ENCODE measurements at regions not wholly inside any gene's neighbourhood (a gene's known extent, or its start where the extent isn't known, plus 50 kb on each side); places are given as distances from the start of the nearest gene placed in this dataset.
"Not testable (repeated sequence)": the region's sequence is repeated elsewhere in the genome, so short reads cannot be mapped to it uniquely, and the experiment has no call there.

DNA sequence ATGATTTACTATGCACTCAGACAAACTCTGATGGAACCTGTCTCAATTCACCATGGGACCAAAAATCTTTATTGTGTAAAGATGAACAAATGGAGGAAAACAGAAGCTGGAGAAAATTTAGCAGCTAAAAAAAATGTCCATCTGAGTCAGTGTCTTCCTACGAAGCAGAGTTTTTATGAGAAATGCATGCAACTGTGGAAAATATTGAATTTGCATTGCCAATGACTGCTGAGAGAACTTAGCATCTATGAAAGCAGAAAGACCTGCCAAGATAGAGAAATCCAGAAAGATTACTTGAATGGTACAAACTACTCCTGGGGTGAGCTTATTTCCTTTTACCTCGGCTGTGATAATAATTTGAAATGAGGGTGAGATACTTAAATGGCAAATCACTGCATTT, 289.7 kb upstream of the GCFC2 start:
- intact Hi-C loops (cut with micrococcal nuclease; ENCODE audit: unreplicated experiment): no loop called here
- no peak overlapping the region for H3K4me3 Mint-ChIP-seq (ENCODE audit: low read depth, unreplicated experiment)
- no peak overlapping the region for H3K27ac Mint-ChIP-seq (ENCODE audit: unreplicated experiment)
- BruUV-seq (replicated peaks): no TSS peak
- no peak for DNase-seq
- no peaks in the 10 kb centered on the region for H3K4me1 Mint-ChIP-seq (ENCODE audit: low read depth, unreplicated experiment)
- CTCF ChIA-PET: no interaction called here
- H3K9me3 Mint-ChIP-seq (ENCODE audit: low read depth, unreplicated experiment): peaks cover 10% of the 10 kb centered on the region
- H3K36me3 Mint-ChIP-seq (ENCODE audit: insufficient read depth, unreplicated experiment): no peaks in the 10 kb centered on the region
- H3K27me3 Mint-ChIP-seq (ENCODE audit: unreplicated experiment): no peaks in the 10 kb centered on the region
- TF ChIP-seq, protein P1, sequence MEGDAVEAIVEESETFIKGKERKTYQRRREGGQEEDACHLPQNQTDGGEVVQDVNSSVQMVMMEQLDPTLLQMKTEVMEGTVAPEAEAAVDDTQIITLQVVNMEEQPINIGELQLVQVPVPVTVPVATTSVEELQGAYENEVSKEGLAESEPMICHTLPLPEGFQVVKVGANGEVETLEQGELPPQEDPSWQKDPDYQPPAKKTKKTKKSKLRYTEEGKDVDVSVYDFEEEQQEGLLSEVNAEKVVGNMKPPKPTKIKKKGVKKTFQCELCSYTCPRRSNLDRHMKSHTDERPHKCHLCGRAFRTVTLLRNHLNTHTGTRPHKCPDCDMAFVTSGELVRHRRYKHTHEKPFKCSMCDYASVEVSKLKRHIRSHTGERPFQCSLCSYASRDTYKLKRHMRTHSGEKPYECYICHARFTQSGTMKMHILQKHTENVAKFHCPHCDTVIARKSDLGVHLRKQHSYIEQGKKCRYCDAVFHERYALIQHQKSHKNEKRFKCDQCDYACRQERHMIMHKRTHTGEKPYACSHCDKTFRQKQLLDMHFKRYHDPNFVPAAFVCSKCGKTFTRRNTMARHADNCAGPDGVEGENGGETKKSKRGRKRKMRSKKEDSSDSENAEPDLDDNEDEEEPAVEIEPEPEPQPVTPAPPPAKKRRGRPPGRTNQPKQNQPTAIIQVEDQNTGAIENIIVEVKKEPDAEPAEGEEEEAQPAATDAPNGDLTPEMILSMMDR (IDR thresholded peaks at IDR 0.05; ENCODE audit: unreplicated experiment): no peak

DNA sequence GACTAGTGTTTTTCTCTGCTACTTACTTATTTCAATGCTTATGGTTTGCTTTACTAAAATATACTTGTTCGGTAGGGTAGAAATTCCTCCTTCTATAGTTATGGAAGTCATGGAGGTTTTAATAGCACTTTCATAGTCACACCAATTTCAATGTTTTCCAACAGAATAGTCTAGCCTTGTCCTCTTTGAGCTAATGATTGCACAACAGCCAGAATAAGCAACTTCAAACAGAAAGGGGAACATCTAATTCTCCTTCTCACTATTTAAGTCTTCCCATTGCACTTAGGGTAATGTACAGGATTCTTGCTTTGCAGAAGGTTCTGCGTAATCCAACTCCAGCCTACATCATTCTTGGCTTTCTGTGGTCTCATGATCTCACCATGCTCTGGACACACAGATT, 287.7 kb upstream of the GCFC2 start:
- no TSS peak for BruUV-seq (replicated peaks)
- no peaks in the 10 kb centered on the region for H3K4me1 Mint-ChIP-seq (ENCODE audit: low read depth, unreplicated experiment)
- no peaks in the 10 kb centered on the region for H3K36me3 Mint-ChIP-seq (ENCODE audit: insufficient read depth, unreplicated experiment)
- CTCF ChIA-PET: no interaction called here
- TF ChIP-seq, protein P1 (IDR thresholded peaks at IDR 0.05; ENCODE audit: unreplicated experiment): no peak
- no peak for DNase-seq
- intact Hi-C loops (cut with micrococcal nuclease; ENCODE audit: unreplicated experiment): no loop called here
- H3K27ac Mint-ChIP-seq (ENCODE audit: unreplicated experiment): no peak overlapping the region
- H3K27me3 Mint-ChIP-seq (ENCODE audit: unreplicated experiment): no peaks in the 10 kb centered on the region
- H3K4me3 Mint-ChIP-seq (ENCODE audit: low read depth, unreplicated experiment): no peak overlapping the region
- H3K9me3 Mint-ChIP-seq (ENCODE audit: low read depth, unreplicated experiment): peaks cover 14% of the 10 kb centered on the region

DNA sequence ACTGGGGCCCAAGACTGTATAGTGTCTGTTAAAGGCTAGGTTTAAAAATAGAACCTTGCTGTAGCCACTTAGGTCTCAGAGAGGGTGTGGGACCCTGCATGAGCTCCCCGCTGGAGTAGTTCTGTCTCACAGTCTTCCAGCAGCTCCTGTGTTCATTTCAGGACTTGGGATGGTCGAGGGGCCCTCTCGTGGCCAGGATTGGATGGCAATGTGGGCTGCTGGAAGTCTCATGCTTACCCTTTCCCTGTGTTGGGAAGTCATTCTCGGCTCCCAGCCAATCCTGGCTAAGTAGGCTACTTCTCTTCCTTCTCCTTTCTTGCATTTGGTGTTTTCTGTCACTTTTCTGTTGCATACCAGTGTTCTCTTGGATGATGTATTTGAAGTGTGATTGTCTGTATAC, 284.0 kb upstream of the GCFC2 start:
- DNase-seq: no peak
- Mint-ChIP-seq H3K4me1 (ENCODE audit: low read depth, unreplicated experiment) (no peaks in the 10 kb centered on the region), H3K27me3 (ENCODE audit: unreplicated experiment) (no peaks in the 10 kb centered on the region), H3K4me3 (ENCODE audit: low read depth, unreplicated experiment) (no peak overlapping the region), H3K36me3 (ENCODE audit: insufficient read depth, unreplicated experiment) (no peaks in the 10 kb centered on the region), H3K9me3 (ENCODE audit: low read depth, unreplicated experiment) (peaks cover 13% of the 10 kb centered on the region), H3K27ac (ENCODE audit: unreplicated experiment) (no peak overlapping the region)
- BruUV-seq (replicated peaks): no TSS peak
- intact Hi-C loops (cut with micrococcal nuclease; ENCODE audit: unreplicated experiment): no loop called here
- TF ChIP-seq, protein P1 (IDR thresholded peaks at IDR 0.05; ENCODE audit: unreplicated experiment): no peak
- CTCF ChIA-PET: no interaction called here

DNA sequence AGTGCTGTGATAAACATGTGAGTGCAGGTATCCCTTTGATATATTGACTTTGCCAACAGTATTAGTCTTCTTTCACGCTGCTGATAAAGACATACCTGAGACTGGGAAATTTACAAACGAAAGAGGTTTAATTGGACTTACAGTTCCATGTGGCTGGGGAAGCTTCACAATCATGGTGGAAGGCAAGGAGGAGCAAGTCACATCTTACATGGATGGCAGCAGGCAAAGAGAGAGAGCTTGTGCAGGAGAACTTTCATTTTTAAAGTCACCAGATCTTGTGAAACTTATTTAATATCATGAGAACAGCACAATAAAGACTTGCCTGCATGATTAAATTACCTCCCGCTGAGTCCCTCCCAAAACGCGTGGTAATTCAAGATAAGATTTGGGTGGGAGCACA, 277.9 kb upstream of the GCFC2 start:
- H3K27me3 Mint-ChIP-seq (ENCODE audit: unreplicated experiment): not testable (repeated sequence)

DNA sequence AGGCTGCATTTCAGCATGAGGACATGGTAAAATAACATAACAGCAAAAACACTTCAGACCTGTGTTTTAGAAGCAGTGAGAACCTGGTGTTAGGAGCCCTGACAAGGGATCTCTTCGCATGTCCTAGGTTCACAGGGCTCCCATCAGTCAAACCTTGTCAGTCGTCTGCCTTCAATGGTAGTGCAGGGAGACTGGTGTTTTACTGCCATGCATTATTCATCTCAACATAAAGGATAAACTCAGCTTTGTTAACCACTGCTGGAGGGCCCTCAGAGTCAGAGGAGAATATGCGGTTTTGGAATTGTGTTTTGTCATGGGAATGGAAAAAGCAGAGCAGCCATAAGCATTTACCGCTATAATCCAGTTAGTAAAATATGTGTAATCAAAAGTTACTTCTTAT, 275.9 kb upstream of the GCFC2 start:
- Mint-ChIP-seq H3K36me3 (ENCODE audit: insufficient read depth, unreplicated experiment) (no peaks in the 10 kb centered on the region), H3K4me1 (ENCODE audit: low read depth, unreplicated experiment) (no peaks in the 10 kb centered on the region), H3K27me3 (ENCODE audit: unreplicated experiment) (no peaks in the 10 kb centered on the region), H3K9me3 (ENCODE audit: low read depth, unreplicated experiment) (peaks cover 2% of the 10 kb centered on the region), H3K4me3 (ENCODE audit: low read depth, unreplicated experiment) (no peak overlapping the region), H3K27ac (ENCODE audit: unreplicated experiment) (no peak overlapping the region)
- no peak for DNase-seq
- CTCF ChIA-PET: no interaction called here
- TF ChIP-seq, protein P1 (IDR thresholded peaks at IDR 0.05; ENCODE audit: unreplicated experiment): no peak
- no TSS peak for BruUV-seq (replicated peaks)
- intact Hi-C loops (cut with micrococcal nuclease; ENCODE audit: unreplicated experiment): no loop called here

More for the DNA sequence above, 277.9 kb upstream of the GCFC2 start:
- H3K27ac Mint-ChIP-seq (ENCODE audit: unreplicated experiment); CTCF ChIA-PET; DNase-seq; H3K9me3 Mint-ChIP-seq (ENCODE audit: low read depth, unreplicated experiment); BruUV-seq (replicated peaks); intact Hi-C loops (cut with micrococcal nuclease; ENCODE audit: unreplicated experiment); H3K36me3 Mint-ChIP-seq (ENCODE audit: insufficient read depth, unreplicated experiment); H3K4me3 Mint-ChIP-seq (ENCODE audit: low read depth, unreplicated experiment); H3K4me1 Mint-ChIP-seq (ENCODE audit: low read depth, unreplicated experiment): not testable (repeated sequence)

Data from Calu3 (cell line).